ENCODE measurements at regions not wholly inside any gene's neighbourhood (a gene's known extent, or its start where the extent isn't known, plus 50 kb on each side); places are given as distances from the start of the nearest gene placed in this dataset.
"Not testable (repeated sequence)": the region's sequence is repeated elsewhere in the genome, so short reads cannot be mapped to it uniquely, and the experiment has no call there.

GRCh38 chr11:81804858-81805257 is 928.8 kb downstream of the FAM181B start:
- H3K4me3 ChIP-seq (ENCODE audit: extremely low read depth, insufficient read depth, low read length, poor library complexity, severe bottlenecking), result no peak overlapping the region
- no CpG with 5 or more reads among the region's 1 CpG for WGBS, 2 experiments (ENCODE audit: insufficient coverage in 2 of 2)
- H3K27ac ChIP-seq (ENCODE audit: low read depth, low read length, severe bottlenecking), result no peak overlapping the region
- no peaks in the 10 kb centered on the region for H3K36me3 ChIP-seq (ENCODE audit: control insufficient read depth, insufficient read depth, low read length)
- no peaks in the 10 kb centered on the region for H3K9me3 ChIP-seq (ENCODE audit: control insufficient read depth, low read length)
- no peaks in the 10 kb centered on the region for H3K4me1 ChIP-seq (ENCODE audit: control insufficient read depth, insufficient read depth, low read length, poor library complexity, severe bottlenecking)

- Histone ChIP-seq H3K4me1 (ENCODE audit: control insufficient read depth, insufficient read depth, low read length, poor library complexity, severe bottlenecking) (no peaks in the 10 kb centered on the region), H3K4me3 (ENCODE audit: extremely low read depth, insufficient read depth, low read length, poor library complexity, severe bottlenecking) (no peak overlapping the region), H3K27ac (ENCODE audit: low read depth, low read length, severe bottlenecking) (no peak overlapping the region), H3K9me3 (ENCODE audit: control insufficient read depth, low read length) (no peaks in the 10 kb centered on the region), H3K36me3 (ENCODE audit: control insufficient read depth, insufficient read depth, low read length) (no peaks in the 10 kb centered on the region)
- WGBS, 2 experiments (ENCODE audit: insufficient coverage in 2 of 2), result no CpG with 5 or more reads among the region's 3 CpGs
These were observed 931.1 kb downstream of the FAM181B start for GRCh38 chr11:81802591-81802990.

GRCh38 chr11:81792416-81792815 is 941.2 kb downstream of the FAM181B start:
- H3K9me3 ChIP-seq (ENCODE audit: control insufficient read depth, low read length), result no peaks in the 10 kb centered on the region
- no CpG with 5 or more reads among the region's 4 CpGs for WGBS, 2 experiments (ENCODE audit: insufficient coverage in 2 of 2)
- H3K4me3 ChIP-seq (ENCODE audit: extremely low read depth, insufficient read depth, low read length, poor library complexity, severe bottlenecking), result no peak overlapping the region
- no peak overlapping the region for H3K27ac ChIP-seq (ENCODE audit: low read depth, low read length, severe bottlenecking)
- H3K36me3 ChIP-seq (ENCODE audit: control insufficient read depth, insufficient read depth, low read length), result no peaks in the 10 kb centered on the region
- H3K4me1 ChIP-seq (ENCODE audit: control insufficient read depth, insufficient read depth, low read length, poor library complexity, severe bottlenecking), result no peaks in the 10 kb centered on the region

DNA sequence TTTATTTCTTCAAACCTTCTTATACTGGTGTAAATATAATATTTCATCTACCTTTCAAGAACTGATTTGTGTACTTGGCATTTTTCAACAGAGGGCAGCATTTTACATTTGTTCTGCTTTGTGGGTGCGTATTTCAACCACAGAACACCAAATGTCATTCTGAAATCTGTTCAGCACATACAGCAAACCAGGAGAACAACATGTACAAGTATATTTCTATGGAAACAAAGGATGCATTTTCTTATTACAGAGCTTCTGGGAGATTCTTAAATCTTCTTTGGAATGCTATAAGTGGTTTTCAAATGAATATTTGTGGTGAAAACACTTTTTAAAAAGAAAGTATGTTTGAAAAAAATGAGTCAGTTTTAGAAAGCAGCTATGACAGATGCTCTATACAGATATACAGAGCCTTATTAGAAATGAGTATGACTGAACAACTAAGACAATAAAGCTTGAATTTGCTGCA is 946.0 kb downstream of the FAM181B start:
- Histone ChIP-seq H3K9me3 (ENCODE audit: control insufficient read depth, low read length) (no peaks in the 10 kb centered on the region), H3K4me1 (ENCODE audit: control insufficient read depth, insufficient read depth, low read length, poor library complexity, severe bottlenecking) (no peaks in the 10 kb centered on the region), H3K27ac (ENCODE audit: low read depth, low read length, severe bottlenecking) (no peak overlapping the region), H3K36me3 (ENCODE audit: control insufficient read depth, insufficient read depth, low read length) (no peaks in the 10 kb centered on the region), H3K4me3 (ENCODE audit: extremely low read depth, insufficient read depth, low read length, poor library complexity, severe bottlenecking) (no peak overlapping the region)
- no CpG with 5 or more reads among the region's 1 CpG for WGBS, 2 experiments (ENCODE audit: insufficient coverage in 2 of 2)

GRCh38 chr11:81772166-81772565 is 961.5 kb downstream of the FAM181B start:
- no peak overlapping the region for H3K27ac ChIP-seq (ENCODE audit: low read depth, low read length, severe bottlenecking)
- peaks cover 2% of the 10 kb centered on the region for H3K4me1 ChIP-seq (ENCODE audit: control insufficient read depth, insufficient read depth, low read length, poor library complexity, severe bottlenecking)
- H3K4me3 ChIP-seq (ENCODE audit: extremely low read depth, insufficient read depth, low read length, poor library complexity, severe bottlenecking), result no peak overlapping the region
- H3K9me3 ChIP-seq (ENCODE audit: control insufficient read depth, low read length), result no peaks in the 10 kb centered on the region
- H3K36me3 ChIP-seq (ENCODE audit: control insufficient read depth, insufficient read depth, low read length), result no peaks in the 10 kb centered on the region
- no CpG with 5 or more reads among the region's 3 CpGs for WGBS, 2 experiments (ENCODE audit: insufficient coverage in 2 of 2)

- H3K4me1 ChIP-seq (ENCODE audit: control insufficient read depth, insufficient read depth, low read length, poor library complexity, severe bottlenecking); H3K4me3 ChIP-seq (ENCODE audit: extremely low read depth, insufficient read depth, low read length, poor library complexity, severe bottlenecking); H3K36me3 ChIP-seq (ENCODE audit: control insufficient read depth, insufficient read depth, low read length); H3K9me3 ChIP-seq (ENCODE audit: control insufficient read depth, low read length); H3K27ac ChIP-seq (ENCODE audit: low read depth, low read length, severe bottlenecking): not testable (repeated sequence)
- WGBS, 2 experiments (ENCODE audit: insufficient coverage in 2 of 2), result 28% methylated on average over 3 of the region's 5 CpGs; no CpG with 5 or more reads in 1 of the 2 experiments
These were observed 963.8 kb downstream of the FAM181B start for GRCh38 chr11:81769906-81770305.

- 80 to 100% methylated on average over 1 of the region's 1 CpG for WGBS, 2 experiments (ENCODE audit: insufficient coverage in 2 of 2)
- no peaks in the 10 kb centered on the region for H3K36me3 ChIP-seq (ENCODE audit: control insufficient read depth, insufficient read depth, low read length)
- no peaks in the 10 kb centered on the region for H3K9me3 ChIP-seq (ENCODE audit: control insufficient read depth, low read length)
- H3K4me3 ChIP-seq (ENCODE audit: extremely low read depth, insufficient read depth, low read length, poor library complexity, severe bottlenecking), result no peak overlapping the region
- no peak overlapping the region for H3K27ac ChIP-seq (ENCODE audit: low read depth, low read length, severe bottlenecking)
- no peaks in the 10 kb centered on the region for H3K4me1 ChIP-seq (ENCODE audit: control insufficient read depth, insufficient read depth, low read length, poor library complexity, severe bottlenecking)
These were observed 976.6 kb downstream of the FAM181B start for GRCh38 chr11:81756864-81757595.

GRCh38 chr11:81749245-81749644 is 984.4 kb downstream of the FAM181B start:
- Histone ChIP-seq H3K36me3 (ENCODE audit: control insufficient read depth, insufficient read depth, low read length) (no peaks in the 10 kb centered on the region), H3K4me3 (ENCODE audit: extremely low read depth, insufficient read depth, low read length, poor library complexity, severe bottlenecking) (no peak overlapping the region), H3K4me1 (ENCODE audit: control insufficient read depth, insufficient read depth, low read length, poor library complexity, severe bottlenecking) (no peaks in the 10 kb centered on the region), H3K9me3 (ENCODE audit: control insufficient read depth, low read length) (no peaks in the 10 kb centered on the region), H3K27ac (ENCODE audit: low read depth, low read length, severe bottlenecking) (no peak overlapping the region)
- WGBS, 2 experiments (ENCODE audit: insufficient coverage in 2 of 2), result 100% methylated on average over 1 of the region's 2 CpGs

DNA sequence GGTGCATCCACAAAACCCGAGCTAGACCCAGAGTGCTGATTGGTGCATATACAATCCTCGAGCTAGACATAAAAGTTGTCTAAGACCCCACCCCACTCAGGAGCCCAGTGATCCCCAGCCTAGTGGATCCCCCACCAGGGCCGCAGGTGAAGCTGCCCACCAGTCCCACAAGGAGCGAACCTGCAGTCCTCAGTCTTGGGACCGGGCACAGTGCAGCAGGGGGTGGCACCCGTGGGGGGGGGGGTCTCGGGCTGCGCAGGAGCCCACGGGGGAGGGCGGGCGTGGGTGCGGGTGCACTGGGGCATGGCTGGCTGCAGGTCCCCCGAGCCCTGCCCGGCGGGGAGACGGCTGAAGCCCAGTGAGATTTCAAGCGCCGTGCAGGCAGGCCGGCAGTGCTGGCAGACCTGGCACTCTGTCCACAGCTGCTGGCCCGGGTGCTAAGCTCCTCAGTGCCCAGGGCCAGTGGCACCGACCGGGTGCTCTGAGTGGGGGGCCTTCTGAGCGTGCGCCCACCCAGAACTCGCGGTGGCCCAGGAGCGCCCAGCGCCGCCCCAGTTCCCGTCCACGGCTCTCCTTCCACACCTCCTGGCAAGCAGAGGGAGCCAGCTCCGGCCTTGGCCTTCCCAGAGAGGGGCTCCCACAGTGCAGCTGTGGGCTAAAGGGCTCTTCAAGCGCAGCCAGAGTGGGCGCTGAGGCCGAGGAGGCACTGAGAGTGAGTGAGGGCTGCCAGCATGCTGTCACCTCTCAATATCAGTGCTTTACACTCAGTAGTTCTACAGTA is 989.1 kb downstream of the FAM181B start:
- Histone ChIP-seq H3K9me3 (ENCODE audit: control insufficient read depth, low read length) (no peaks in the 10 kb centered on the region), H3K36me3 (ENCODE audit: control insufficient read depth, insufficient read depth, low read length) (no peaks in the 10 kb centered on the region), H3K4me3 (ENCODE audit: extremely low read depth, insufficient read depth, low read length, poor library complexity, severe bottlenecking) (no peak overlapping the region), H3K27ac (ENCODE audit: low read depth, low read length, severe bottlenecking) (no peak overlapping the region), H3K4me1 (ENCODE audit: control insufficient read depth, insufficient read depth, low read length, poor library complexity, severe bottlenecking) (no peaks in the 10 kb centered on the region)
- WGBS, 2 experiments (ENCODE audit: insufficient coverage in 2 of 2), result 90% methylated on average over 21 to 28 of the region's 35 CpGs

GRCh38 chr11:81725701-81726100 is 1008.0 kb downstream of the FAM181B start:
- H3K9me3 ChIP-seq (ENCODE audit: control insufficient read depth, low read length), result no peaks in the 10 kb centered on the region
- no peaks in the 10 kb centered on the region for H3K4me1 ChIP-seq (ENCODE audit: control insufficient read depth, insufficient read depth, low read length, poor library complexity, severe bottlenecking)
- H3K36me3 ChIP-seq (ENCODE audit: control insufficient read depth, insufficient read depth, low read length), result no peaks in the 10 kb centered on the region
- no CpG with 5 or more reads among the region's 3 CpGs for WGBS, 2 experiments (ENCODE audit: insufficient coverage in 2 of 2)
- no peak overlapping the region for H3K27ac ChIP-seq (ENCODE audit: low read depth, low read length, severe bottlenecking)
- H3K4me3 ChIP-seq (ENCODE audit: extremely low read depth, insufficient read depth, low read length, poor library complexity, severe bottlenecking), result no peak overlapping the region

DNA sequence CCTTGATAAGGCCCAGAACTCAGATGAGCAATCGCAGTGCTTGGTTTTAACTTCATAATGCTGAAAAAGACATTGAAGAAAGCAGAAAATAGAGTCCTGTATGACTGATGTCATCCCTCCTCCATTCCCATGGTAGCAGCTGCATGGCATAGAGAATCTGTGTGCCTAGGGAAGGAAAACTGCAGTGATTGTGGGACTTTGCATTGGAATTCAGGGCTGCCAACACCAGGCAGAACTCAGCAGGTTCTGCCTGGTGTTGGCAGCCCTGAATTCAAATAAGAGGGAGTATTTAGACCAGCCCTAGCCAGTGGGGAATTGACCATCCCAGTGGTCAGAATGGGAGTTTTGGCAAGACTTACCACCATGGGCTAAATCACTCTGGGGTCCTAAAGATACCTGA is 1016.0 kb downstream of the FAM181B start:
- 83 to 100% methylated on average over 1 of the region's 1 CpG for WGBS, 2 experiments (ENCODE audit: insufficient coverage in 2 of 2)
- Histone ChIP-seq H3K36me3 (ENCODE audit: control insufficient read depth, insufficient read depth, low read length) (no peaks in the 10 kb centered on the region), H3K4me3 (ENCODE audit: extremely low read depth, insufficient read depth, low read length, poor library complexity, severe bottlenecking) (no peak overlapping the region), H3K4me1 (ENCODE audit: control insufficient read depth, insufficient read depth, low read length, poor library complexity, severe bottlenecking) (no peaks in the 10 kb centered on the region), H3K27ac (ENCODE audit: low read depth, low read length, severe bottlenecking) (no peak overlapping the region), H3K9me3 (ENCODE audit: control insufficient read depth, low read length) (no peaks in the 10 kb centered on the region)

Data from mesodermal cell (in vitro differentiated cells).